GM18909 (cell line): ENCODE measurements at regions not wholly inside any gene's neighbourhood (a gene's known extent, or its start where the extent isn't known, plus 50 kb on each side); places are given as distances from the start of the nearest gene placed in this dataset.
A peak's percentile ranks its signal among the peaks of the same experiment; 100 is the strongest.

ENCODE experiments used
- ATAC-seq: cut with Tn5 transposase; IDR thresholded peaks from one replicate; pipeline ENCODE4 v1.9.1; 2021; ENCODE audit warnings: mild to moderate bottlenecking; ENCODE audit not compliant: unreplicated experiment, poor library complexity

- ATAC-seq = no peak
These were observed 52.8 kb upstream of the FILIP1 start for GRCh38 chr6:75546381-75546780.

GRCh38 chr6:75550544-75551167 lies 51.0 kb upstream of the SENP6 start:
- no peak for ATAC-seq

DNA sequence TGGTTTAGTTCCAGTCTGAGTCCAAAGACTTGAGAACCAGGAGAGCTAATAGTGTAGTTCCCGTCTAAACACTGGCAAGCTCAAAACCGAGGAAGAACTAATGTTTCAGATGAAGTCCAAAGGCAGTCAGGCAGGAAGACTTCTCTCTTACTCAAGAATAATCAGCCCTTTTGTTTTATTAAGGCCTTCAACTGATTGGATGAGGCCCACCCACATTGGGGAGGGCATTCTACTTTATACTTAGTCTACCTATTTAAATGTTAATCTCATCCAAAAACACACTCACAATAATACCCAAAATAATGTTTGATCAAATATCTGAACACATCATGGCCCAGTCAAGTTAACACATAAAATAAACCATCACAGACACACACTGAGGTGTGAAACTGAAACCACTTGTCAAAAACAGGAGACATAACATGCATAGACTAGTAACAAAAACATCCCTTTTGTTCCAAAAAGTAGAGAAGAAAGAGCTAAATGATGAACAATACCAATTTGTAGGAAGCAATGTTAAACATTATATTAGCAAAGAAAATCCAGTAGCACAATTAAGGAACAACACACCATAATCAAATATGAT lies 50.2 kb upstream of the SENP6 start:
- ATAC-seq = peak; percentile 61
